Activated CD4-positive, alpha-beta T cell treated with anti-CD3 and anti-CD28 coated beads for 48 hours (primary cell): ENCODE measurements at regions not wholly inside any gene's neighbourhood (a gene's known extent, or its start where the extent isn't known, plus 50 kb on each side); places are given as distances from the start of the nearest gene placed in this dataset.

Source experiments
- DNase-seq: peaks from one replicate; pipeline ENCODE4 v3.0.0-alpha.2; 2020

DNA sequence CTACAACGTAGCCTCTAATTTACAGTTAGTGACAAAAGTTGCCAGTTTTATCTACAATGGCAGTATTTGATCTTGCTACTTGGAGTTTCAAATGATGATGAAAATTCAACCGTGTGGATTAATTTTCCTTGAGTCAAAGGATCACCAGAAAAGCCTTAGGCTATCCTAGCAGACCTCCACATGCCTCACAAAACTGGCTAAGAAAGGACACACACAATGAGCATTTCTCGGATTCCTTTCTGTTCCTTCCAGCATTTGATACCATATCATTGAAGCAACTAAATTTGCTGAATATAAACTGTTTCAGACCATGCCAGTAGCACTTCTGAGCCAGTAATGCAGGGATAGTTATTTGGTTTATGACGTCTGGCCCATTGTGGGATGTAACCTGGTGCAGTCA lies 587.4 kb upstream of the MDFIC2 start:
- DNase-seq = no peak

DNA sequence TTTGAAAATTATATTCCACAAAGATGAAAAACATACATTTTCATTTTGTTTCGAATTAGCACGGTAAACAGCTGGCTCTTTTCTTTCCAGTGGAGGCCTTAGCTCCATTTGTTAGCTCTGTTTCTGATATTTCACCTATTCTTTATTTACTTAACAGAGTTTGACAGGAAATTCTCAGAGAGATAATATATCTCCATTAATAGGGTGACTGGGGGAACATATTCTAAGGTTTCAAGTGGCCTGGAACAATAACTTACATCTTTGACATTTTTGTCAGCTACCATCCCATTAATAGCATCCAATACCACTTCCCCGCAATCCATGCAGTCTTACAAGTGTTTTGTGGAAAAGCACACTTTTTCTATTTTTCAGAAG lies 577.6 kb upstream of the MDFIC2 start:
- DNase-seq = no peak

DNA sequence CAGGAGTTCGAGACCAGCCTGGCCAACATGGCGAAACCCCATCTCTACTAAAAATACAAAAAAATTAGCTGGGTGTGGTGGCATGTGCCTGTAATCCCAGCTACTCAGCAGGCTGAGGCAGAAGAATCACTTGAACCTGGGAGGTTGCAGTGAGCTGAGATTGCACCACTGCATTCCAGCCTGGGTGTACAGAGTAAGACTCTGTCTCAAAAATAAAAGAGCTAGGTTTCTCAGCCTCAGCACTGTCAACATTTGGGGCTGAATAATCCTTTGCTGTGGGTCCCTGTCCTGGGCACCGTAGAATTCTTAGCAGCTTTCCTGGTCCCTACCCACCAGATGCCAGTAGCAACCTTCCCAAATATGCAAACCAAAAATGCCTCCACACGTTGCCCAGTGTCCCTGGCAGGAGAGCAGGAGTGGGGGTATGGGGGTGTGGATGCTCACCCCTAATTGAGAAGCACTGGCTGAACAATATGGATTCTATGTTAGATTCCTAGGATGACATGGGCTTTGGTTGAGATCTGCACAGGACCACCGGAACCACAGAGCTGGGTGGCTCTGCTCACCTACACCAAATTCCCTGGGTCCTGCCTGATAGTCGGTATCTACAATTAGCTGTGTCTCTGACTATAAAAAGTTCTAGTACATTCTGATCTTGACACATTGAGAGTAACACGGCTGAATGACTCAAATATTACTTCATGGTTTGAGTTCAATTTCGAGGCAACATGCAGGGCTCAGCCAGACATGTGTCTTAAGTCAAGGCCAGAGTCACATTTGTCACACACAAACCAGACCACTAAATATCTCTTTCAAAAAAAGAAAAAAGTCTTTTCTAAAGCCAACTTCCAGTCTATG lies 577.0 kb upstream of the MDFIC2 start:
- DNase-seq = no peak

DNA sequence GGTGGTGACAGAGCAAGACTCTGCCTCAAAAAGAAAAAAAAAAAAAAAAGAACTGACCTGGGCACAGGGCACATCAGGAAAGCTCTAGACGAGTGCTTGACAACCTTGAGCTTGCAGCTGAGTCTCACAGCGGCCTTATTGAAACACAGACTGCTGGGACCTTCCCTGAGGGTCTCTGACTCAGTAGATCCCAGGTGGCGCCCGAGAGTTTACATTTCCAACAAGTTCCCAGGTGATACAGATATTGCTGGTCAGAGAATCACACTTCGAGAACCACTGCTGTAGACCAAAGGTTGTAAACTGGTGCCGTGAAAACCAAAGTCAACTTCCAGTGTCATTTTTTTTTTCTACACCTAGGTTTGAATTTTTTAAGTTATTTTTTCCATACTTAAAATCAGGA lies 573.2 kb upstream of the MDFIC2 start:
- no peak for DNase-seq

DNA sequence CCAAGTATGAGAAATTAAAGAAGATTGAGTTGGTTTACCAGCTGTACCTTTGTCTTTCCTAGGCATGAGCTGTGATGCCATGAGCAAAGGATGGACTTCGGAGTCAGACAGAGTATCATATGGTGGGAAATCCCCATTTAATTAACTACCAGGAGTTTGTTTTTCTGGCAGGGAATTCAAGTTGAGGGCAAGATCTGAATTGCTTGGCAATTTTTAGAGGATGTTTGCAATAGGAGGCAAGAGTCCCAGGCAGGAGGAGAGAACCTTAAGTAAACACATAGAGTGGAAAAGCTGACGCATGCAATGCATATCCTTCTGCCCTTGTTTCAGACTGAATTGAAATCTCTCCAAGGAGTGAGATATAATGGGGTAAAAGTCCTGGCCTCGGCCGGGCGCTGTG lies 569.7 kb upstream of the MDFIC2 start:
- DNase-seq = no peak

DNA sequence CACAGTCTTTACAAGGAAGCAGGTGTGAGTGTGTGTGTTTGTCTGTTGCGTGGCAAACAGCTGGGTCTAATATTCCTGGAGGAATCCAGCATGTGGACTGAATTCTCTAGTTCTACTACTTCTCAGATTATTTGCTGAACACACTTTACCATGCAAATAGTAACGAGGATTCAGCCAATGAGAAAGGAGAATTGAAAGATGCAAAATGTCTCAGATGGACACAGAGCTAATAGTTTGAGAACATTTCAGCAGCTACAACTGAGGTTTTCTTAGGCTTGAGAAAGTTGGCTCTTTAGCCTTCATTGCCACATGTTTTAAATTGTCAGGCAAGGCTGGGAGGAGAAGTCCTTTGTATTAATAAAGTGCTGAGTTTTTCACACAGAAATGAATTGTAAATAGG lies 568.0 kb upstream of the MDFIC2 start:
- no peak for DNase-seq

DNA sequence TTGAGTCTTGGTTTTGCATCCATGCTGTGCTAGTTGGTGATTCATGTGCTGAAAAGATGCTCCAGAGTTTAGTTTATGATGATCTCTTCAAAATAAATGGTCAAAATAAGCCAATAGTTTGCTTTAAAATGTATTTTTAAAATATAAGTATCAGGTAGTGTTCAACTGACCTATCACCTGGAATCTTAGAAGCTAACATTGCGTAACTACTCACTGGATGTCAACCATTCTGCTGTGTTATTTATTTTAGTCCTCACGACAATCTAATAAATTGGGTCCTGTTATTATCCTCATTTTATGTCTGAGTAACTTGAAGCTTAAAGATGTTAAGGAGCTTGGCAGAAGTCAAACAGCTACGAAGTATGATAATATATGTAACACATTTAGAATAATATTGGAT lies 563.7 kb upstream of the MDFIC2 start:
- no peak for DNase-seq

DNA sequence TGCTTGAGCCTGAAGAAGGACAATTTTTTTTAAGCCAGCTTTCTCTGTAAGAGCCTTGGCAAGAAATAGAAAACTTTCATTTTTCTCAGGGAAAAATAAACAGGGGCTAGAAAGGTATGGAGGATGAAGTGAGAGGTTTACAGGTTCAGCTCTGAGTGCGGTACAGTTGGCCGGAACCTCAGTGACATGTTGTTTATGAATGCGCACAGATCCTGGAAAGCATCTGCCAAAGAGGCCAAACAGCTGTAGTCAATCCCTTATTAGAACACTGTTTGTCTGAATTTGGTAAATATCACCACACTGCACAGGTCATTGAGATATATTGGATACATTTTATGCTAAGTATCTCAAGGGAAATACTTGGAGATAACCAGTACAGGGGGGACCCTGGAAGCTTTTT lies 561.8 kb upstream of the MDFIC2 start:
- DNase-seq = no peak

DNA sequence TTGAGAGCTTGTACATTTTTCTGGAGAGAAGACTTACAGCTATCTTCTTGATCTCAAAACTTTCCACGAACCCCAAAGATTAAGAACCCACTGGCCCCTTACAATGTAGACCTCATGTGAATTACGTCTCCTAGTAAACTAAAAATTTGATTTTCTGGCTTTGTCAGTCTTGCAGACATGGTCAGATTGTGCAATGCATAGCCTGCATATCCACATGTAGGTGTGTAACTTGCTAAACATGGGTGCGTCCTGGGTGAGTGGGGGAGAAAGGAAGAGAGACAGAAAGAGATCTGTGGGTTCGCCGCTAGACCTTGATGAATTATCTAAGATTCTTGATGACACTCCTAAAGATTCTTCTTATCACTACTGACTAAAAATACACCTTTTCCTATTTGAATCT lies 561.2 kb upstream of the MDFIC2 start:
- no peak for DNase-seq

DNA sequence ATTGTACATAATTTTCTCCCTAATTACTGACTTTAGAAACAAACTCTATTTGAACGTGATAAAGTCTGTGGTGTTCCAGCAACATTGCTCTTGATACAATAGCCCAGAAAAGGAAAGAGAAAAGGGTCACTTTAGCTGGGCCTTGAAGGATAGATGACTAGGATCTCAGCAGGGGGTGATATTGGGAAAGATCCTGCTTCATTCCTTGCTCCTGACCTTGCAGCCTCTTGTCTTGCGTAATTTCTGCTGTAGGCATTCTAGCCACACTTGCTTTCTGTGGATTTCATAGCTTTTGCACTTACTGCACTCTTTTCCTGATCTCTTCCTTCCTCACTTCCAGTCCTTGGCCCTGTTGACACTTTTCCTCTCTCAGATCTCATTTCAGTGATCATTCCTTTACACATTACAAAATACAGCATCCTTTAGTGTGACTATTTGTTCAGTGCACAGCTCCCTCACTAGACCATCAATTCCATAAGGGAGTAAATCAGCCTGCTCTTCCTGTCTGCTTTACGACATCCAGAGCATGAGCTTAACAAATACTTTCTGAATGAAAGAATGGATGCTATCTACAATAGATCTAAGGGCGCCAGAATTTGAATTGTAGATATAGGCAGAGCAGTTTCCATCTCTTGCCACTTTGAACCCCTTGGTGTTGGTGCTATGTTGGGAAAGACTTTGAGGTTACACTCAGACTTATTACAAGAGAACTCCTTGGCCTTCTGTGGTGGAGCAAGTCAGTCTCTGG lies 559.6 kb upstream of the MDFIC2 start:
- DNase-seq = no peak

DNA sequence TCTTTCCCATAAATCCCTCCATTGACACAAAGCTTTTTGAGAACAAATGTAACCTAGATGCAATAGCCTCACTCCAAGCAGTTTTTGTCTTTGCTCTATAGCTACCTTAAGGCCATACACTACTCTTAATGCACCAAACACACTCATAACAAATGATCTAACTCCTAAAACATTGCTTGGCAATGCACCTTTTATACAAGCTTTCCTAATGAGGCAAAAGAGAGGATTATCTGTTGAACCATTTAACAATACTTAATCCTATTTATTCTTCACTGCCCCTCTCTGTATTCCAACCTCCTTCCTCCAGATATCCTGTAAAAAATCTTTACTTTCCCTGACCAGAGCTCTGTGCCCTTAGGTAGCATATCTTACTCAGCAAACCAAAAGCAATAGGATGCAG lies 558.1 kb upstream of the MDFIC2 start:
- DNase-seq = no peak

DNA sequence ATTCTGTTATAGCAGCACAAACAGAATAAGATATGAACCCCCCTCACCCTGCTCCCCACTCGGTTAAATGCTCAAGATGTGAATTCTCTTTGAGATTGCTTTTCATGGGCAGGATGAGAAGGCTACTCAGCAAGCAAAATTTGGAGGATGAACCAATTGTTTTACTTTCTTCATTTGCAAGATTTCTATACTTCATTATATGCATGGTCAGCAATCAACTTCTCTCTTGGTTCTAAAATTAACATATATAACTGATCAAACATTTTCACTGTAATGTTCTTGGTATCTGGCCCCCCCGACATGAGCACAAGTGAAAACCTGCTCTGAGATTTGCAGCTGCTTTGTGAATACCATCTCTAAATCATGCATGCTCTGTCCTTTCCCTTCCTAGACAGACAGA lies 556.1 kb upstream of the MDFIC2 start:
- no peak for DNase-seq

DNA sequence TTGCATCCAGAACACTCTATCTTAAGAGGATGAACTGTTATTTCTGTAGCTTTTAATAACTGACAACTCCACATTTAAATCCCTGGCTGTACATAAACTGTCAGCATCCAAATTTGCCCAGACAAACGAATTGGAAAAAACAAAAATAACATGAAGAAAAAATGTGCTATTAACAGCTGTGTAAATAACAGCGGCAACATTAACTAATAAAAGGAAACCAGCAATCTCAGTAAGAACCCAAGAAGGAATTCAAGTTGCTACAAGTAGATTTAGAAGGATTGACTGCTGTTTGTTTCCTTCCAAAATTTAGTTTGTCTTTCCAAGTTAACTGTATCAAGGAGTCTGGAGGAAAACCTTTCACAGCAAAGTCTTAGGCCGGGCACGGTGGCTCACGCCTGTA lies 550.6 kb upstream of the MDFIC2 start:
- no peak for DNase-seq

DNA sequence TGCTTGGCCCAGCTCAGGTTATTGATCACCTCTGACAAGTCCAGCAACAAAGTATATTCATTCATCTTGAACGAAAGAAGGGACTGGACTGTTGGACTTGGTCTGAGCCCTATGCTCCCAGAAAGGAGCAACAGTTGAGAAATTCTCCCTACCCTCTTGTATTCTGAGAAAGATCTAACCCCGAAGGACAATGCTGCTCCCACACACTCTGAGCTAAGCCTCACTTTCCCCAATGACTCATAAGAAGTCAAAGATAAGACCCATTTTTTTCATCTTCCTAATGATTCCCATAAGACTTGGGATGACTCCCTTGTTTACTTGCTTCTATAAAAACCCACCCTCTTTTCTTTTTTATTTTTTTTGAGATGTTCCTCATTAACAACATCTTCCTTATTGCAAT lies 549.4 kb upstream of the MDFIC2 start:
- DNase-seq = no peak

DNA sequence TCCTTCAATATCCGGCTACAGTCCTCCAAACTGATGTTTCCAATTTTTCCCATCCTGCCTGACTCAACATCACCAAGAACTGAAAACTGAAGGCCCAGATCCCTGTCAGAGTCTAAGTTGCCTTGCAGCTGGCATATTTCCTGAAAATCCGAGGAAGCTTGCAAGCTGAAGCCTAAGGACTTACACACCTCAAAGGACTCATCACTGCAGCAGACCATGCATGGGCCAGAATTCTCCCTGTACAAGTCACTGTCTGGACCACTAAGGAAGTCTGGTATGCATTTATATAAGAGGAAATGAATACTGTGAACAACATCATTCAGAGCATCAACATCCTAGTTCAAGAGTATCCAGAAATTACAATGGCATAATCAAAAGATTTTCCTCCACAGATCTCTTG lies 548.8 kb upstream of the MDFIC2 start:
- DNase-seq = no peak

DNA sequence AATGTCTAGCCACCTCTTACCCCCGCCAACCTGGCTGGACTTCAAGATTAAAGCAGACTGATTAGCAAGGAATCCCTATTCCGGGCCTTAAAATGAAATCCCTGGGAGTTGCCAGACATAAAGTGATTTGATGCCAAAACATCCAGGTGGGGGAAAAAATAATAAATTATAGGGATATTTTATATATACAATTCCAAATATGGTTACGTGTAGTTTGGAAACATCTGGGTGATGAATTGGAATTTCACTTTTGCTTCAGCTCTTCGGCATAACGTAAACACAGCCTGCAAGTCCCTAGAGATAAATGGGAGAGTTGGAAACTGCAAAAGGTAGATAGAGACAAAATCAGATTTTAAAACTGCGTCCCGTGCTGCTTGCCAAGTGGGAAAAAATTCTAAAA lies 545.5 kb upstream of the MDFIC2 start:
- DNase-seq = no peak

DNA sequence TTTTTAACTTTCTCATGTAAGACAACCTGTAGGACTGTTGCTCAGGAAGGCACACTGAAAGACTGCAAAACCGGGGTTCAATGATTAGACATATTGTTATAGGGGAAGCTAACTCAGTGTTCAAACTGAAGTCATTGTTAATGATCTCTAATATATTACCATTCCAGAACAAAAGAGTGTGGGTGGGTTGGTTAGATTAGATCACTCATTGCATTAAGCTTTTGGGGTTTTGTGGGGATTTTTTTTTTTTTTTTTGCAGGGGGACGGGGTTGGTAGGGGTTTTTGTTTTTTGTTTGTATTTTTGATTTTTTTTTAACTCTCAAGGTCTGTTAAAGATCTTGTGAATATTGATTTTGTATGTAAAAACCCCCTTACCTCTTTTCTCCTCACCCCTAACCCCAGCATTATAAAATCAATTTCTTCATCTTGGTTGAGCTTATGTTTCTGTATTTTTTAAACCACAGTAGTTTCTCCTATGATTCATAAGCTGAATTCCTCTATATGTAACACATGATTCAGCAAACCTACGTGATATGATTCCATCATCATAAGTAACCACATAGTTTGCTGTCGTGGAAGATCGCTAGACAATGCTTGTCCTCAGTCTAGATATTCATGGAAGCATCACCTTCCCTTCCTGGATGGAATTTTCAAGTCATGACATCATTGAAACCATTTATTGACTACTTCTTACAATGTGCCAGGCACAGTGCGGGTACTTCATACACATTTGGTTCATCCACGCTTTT lies 544.1 kb upstream of the MDFIC2 start:
- no peak for DNase-seq

DNA sequence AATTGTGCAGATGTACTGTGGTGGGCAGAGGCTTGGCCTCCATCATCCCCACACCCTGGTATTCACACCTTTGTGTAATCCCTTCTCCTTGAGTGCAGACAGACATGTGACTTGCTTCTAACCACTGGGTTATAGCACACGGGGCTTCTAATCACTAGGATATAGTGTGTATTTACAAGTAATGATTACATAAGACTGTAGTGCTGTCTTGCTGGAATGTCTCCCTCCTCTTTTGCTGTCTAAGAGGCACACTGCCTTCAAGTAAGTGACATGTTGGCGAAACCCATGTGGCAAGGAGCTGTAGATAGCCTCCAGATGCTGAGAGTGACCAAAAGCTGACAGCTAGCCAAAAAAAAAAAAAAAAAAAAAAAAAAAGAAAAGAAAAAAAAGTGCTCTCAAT lies 542.7 kb upstream of the MDFIC2 start:
- DNase-seq = no peak

DNA sequence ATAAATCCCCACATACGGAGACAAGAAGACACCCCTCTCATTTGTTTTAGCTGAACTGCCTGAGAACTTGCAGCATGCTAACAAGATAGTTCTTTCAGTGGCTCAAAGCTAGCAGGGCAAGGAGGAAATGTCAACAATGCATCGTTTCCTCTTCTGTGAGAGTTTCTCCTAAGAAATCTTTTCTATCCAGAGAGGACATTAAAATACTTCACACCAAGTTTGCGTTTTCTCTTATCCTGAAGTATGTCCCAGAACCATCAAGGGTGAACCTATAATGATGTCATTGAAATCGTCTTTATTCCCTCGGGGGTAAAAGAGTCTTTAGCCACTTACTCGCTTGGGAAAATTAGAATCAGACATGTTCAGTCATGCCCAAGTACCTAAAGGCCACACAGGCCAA lies 541.7 kb upstream of the MDFIC2 start:
- DNase-seq = no peak

DNA sequence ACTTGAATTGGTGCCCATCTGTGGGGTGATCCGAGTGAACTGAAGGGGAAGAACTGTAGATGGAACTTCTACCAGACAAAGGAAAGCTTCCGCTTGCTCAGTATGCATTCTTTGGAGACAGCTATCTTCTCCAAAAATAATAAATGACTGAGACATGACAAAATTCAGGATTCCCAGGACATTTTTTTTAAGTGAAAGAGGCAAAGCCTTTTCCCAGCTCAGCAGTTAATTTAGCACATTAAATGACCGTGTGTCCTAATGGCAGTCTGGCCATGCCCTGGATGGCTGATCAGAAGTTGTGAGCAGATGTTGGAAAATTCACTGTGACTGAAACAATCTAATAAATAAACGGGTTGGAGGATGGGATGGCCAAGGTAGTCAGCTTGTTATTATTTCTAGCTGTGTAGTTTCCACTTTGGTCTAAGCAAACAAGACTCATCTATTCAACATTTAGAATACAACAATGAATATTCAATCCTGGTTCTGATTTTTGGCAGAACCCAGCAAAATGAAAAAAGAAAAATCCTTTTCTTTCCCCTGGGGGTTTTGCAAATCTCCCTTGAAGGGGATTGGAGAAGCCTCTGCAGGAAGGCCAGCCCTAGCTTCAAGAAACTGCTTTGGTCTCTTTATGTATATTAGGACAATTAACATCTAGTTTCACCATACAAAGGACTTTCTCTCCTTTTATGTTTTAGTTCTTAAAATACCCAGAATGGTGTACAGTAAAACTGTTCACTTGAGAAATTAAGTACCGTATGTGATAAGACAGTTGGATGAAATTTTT lies 540.9 kb upstream of the MDFIC2 start:
- no peak for DNase-seq

DNA sequence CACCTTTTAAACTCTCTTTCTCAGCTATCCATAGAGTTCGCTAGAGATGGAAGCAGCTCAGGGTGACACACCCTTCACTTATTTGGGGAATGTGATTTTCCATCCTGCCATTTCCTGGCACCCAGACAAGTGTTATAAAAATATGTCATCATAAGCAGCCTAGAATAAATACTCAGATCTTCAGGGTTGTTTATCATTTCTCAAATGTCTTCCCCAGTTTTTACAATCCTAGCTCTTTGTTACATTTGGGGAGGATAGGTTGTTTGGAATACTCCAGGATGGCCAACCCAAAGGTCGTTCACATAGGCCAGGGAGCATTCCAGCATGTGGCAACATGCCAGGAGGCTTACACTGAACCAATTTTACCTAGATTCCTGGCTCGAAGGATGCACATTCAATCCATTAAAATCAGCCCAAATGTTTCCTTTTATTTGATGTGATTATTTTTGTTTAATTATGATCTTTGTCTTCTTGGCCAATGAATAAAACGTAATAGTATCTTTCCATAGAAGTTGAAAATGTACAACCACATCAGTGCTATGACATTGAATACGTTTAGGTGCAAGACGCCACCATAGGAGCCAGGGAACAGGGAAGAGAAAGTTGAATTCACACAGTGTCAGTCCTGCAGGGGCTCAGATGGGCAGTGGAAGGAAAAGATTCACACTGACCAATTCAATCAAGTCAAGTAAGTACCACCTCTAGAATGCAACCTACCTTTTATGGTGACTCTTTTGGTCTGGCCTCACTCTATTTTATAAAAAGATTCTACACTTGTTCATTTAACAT lies 537.7 kb upstream of the MDFIC2 start:
- DNase-seq = no peak
